EH (cell line): ENCODE measurements at regions not wholly inside any gene's neighbourhood (a gene's known extent, or its start where the extent isn't known, plus 50 kb on each side); places are given as distances from the start of the nearest gene placed in this dataset.
A peak's percentile ranks its signal among the peaks of the same experiment; 100 is the strongest.

ENCODE experiments used
- DNase-seq: peaks from one replicate; pipeline ENCODE4 v3.0.0-alpha.2; 2015; ENCODE audit warnings: low read depth

DNA sequence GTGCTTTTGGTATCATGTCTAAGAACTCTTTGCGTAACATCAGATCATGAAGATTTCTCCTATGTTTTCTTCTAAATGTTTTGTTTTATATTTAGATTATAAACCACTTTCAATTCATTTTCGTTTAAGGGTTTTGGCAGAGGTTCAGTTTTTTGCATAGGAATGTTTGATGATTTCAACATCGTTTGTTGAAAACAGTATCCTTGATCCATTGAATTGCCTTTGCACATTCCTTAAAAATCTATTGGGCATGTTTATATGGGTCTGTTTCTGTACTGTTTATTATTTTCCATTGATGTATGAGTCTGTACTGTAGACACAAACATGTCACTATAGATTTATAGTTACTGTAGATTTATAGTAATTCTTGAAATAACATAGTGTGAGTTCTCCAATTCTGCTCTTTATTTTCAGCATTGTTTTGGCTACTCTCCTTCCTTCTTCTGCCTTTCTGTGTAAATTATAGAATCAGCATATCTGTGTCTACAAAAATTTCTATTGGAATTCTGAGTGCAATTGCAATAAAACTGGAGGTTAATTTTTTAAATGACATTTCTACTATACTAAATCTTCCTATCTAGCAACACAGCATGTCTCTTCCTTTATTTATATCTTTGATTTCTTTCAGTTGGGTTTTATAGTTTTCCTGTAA, 374.0 kb downstream of the SV2B start:
- DNase-seq, result no peak

DNA sequence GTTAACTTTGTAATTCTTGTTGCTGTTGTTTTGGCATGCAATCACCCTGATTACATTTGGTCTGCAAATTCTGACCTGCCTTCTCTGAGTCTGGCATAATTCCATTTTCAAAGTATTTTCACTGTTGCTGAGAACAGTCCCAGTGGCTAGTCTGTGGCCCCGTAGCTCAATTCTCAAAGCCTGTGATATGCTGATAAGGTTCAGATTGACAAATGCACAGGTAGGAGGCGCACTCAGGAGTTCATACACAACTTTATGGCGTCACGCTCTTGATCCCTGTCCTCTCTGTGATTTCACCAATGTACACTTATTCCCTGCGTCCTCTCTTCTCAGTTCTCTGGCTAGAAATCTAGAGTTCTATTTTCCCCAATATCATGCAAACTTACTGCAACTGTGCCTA, 376.6 kb upstream of the SLCO3A1 start:
- no peak for DNase-seq

DNA sequence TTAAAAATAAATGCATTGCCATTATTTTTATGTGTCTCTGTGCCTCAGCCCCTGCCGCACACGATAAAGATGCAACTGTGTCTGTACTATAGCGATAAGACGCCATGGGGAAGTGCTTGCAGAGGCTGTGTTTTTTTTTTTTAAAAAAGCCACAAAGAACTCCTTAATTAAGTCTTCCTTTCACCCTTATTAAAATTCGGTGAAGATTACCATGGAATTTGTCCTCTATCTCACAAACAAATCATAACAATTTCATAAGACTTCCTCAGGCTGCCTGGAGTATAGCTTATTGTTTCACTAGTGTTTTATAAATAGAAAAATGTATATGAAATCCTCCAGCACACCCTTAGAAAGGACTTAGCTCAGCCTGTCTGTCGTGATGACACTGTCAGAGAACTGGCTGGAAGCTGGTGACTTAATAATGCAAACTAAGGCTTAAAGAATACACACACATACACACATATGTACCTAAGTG, 374.8 kb upstream of the SLCO3A1 start:
- DNase-seq, result no peak

DNA sequence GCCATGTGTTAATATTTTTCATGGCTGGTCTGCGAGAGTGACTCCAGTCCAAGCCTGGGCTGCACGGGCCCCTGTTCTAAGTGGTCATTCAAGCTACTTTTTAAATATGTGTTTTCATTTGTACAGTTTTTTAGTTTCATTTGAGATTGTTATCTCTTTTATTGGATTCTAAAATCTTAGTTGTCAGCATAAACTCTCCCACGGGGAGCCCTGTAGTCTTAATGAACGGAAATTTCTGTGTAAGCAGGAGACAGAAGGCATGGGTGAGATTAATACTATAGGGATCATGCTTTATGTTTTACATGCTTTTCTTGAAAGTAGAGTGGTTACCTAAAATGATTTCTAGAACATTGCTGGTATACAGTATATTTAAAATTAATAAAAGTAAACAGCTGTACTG, 373.1 kb upstream of the SLCO3A1 start:
- no peak for DNase-seq

GRCh38 chr15:91482799-91483198, 370.7 kb upstream of the SLCO3A1 start:
- no peak for DNase-seq

- DNase-seq, result no peak
Measured at GRCh38 chr15:91484141-91484540, 369.4 kb upstream of the SLCO3A1 start.

DNA sequence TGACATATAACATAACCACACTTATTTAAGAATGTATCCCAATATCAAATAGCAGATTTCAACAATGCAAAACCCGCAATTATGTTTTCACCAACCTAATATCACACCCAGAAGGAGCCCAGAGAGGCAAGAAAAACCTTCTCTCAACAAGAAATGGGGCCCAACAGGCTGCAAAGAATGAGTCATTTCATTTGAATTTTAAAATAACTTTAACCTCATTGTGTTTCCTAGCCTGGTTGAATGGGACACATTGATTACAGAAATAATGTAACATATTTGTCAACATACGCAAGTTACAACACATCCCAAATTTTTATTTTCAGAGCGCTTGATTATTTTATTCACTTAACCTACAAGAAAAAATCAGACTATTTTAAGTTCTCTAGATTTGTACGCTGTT, 365.1 kb upstream of the SLCO3A1 start:
- no peak for DNase-seq

DNA sequence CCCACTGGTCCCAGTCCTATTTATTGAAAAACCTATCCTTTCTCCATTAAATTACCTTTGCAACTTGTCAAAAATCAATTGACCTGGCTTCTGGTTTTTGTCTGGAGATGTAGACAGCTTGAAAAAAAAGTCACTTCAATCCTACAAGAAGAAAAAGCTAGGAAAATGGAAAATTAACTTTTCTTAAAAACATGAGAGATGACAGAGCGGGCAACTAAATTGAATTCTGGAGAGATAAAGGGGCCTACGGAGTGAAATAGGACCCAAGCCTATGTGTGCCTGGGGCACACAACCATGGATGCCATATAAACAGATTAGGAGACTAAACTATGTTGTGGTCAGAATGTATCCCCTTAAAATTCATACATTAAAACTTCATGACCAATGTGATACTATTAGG, 363.3 kb upstream of the SLCO3A1 start:
- no peak for DNase-seq

DNA sequence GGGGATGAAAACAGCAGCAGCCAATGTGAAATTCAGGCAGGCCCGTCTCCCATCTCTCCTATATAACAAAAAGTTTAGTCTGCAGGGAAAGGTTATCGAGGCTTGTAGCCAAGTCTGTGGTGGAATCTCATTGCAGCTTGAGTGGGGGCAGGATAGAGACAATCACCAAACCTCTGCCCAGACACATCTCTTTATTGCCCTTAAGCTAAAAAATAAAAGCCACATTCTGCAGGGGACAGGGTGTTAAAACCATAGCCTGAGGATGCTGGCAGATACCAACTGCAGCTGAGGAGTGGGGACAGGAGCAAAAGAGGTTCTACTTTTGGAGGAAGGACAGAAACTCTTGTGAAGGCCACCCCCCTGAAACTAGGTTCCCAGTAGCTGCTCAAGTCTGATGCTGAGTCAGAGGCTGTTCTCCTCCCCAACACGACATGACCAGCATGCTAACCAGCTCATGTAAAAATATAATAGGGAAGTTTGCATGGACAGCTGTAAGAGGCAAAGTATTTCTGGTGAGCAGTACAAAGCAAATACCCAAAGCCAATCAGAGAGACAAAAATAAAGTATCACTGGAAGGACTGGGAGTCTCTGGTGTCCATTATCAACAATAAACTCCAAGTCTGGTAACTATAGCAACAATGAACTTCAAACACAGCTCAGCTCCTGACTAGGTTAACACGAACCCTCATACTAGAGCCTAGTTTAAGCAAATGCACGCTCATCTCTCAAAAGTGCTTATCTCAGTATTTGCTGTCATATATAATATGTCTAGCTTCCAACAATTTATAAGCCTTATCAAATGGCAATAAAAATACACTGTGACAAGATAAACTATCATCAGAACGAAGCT, 362.2 kb upstream of the SLCO3A1 start:
- peak; percentile 63 for DNase-seq

DNA sequence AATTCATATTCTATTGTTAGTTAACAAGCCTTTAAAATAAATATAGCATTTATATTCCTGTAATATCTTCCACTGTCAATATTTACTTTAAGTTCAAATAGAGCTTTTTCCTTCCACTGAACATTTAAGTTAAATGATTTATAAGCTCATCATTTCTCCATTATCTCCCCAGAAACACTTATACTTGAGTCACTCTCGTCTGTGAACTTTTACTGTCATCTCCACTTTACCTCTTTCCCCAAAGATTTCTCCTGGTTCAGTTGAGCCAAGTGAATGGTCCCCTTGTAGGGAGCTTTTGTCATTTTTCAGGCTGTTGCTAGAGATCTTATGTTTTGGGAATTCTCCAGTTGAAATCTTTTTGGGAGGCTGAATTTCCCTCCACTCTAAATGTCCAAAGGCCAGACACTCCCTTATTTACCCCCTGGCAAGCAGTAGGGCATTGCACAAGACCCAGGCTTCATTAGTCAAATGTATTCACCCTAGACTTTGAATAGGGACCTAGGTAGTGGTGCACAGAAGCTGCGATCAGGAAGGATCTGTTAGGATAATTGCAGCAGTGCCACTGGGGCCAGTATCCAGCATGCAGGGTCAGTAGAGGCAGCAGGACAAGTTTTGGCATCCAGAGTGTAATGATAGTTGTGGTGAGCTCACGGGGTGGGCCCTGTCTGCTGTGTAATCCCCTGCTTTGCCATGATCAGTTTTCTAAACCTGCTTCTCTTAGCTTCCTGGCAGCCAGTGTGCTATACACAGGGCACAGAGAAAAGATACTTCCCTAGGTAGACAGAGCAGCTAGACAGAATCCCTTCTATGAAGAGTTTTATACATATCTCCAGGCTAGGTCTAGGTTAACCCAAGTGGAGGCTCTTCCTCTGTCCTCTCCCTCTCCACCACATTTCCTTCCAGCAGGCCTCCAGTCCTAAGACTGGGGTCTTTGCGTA, 356.5 kb upstream of the SLCO3A1 start:
- no peak for DNase-seq

DNA sequence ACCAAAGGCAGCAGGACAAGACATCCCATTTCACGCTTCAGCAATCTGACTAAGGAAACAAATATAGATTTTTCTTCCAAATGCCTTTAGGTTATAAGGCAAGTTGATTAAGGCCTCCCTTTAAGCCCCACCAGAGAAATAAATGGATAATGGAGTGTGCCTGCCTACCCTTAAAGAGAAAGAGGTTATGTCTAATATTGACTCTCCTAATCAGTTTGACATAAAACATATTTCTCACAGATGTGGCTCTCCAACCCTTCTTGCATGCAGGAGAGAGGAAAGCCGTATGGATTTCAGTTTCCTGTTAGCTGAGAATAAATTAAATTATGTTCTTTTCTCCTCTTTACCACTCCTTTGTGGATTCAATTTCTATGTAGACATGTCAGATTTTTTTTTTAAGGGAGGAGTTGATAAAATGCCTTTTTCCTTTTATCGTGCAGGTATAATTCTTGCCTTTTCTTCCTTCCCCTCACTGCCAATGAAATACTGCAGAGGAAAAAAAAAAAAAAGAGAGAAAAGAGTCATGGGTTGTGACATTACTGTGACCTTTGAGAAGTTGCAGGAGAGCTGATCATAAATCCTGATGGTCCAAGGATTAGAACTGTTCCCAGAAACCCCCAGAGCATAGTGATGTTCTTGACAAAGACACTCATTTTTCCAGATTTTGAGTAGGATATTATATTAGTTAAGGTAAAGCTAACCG, 355.3 kb upstream of the SLCO3A1 start:
- DNase-seq, result no peak

DNA sequence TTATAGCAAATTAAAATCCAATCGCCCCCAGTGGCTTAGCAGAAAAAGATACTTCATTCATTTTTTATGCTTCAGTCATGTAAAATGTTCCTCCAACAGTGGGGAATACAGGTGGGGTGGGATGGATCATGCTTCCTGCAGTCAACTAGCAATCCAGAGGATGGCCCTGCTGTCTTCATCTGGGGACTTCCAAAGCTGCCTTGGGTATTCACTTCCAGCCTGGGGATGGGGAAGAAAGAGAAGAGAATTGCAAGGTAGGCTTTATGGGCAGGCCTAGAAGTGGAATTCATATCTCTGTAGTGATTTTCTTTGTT, 354.8 kb upstream of the SLCO3A1 start:
- no peak for DNase-seq

DNA sequence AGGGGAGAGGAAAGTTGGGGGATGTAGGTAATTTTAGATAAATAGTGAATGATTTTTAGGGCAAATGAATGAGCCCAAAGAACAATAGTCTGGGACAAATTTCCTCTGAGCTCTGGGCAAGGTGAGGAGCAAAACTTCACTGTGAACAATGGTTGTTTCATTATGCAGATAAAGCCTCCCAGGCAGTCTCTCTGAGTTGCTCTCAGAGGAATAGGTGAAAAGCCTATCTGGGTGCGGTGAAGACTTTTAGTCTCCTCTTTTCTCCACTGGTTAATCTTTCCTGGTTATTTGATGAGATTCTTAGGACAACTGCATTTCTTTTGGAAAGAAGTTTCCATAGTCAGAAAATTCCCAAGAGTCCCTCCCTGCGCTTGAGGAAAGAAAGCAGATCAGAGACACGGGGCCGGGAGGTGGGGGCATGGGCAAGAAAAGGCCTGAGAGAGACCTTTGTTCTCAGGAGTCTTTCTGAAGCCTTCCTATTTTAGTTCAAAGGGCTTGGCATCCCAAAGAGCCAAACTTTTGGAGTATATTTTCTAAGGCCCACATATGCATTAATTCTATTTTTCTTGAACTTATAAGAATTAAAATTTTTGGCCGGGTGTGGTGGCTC, 353.6 kb upstream of the SLCO3A1 start:
- no peak for DNase-seq

DNA sequence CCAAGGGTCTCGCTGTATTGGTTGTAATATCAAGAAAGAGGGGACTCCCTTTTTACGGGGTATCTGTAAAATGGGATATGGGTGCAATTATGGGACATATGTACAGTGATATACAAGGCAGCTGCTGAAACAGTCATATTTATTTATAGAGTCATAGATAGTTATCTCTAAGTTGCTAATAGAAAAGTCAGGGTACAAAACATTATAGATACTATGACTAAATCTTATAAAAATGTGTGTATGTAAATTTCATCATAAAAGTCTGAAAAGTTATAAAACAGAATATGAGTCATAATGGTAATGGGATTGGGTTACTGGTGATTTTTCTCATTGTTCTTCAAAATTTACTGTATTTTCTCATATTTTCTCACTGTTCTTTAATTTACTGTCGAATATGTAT, 344.9 kb upstream of the SLCO3A1 start:
- peak; percentile 64 for DNase-seq

DNA sequence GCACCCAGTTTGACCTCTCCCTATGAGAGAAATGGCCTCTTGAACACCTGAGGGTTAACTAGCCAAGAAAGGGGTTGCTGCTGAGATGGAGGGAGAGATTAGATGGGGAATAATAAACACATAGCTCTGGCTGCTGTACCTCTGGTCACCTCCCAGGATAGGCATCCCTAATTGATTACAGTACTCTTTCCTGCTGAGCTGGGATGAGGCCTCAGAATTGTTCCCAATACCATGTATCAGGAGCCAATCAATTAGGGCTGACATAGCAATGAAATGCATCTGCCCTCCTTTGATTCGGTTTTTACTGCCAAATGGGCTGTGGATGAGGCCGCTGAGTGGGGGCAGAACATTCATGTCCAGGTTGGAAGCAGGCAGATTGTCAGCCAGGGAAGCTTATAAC, 339.4 kb upstream of the SLCO3A1 start:
- no peak for DNase-seq

DNA sequence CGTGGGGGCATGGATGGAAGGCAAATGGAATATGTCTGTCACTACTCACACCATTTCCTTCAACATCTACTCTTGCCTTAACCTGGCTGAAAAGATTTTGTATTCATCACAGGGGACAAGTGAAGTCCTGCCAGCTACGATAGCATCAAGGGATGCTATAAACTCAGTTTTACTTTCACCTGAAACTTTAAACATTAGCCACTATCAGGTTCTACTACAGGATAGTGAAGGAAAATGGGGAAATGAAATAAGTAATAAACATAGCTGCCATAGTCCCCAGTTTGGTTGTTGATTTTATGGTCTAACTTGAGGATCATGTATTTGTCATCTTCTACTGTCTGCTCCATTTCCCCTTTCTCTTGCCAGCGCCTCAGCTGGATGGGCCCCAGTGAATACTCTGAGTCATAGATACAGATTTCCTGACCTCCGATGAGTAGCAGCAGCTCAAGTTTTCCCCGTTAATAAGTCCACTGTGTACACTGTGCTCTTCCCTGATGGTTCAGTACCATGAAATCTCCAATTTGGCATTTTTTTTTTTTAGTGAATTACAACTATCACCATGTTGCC, 338.2 kb upstream of the SLCO3A1 start:
- DNase-seq, result peak; percentile 89

DNA sequence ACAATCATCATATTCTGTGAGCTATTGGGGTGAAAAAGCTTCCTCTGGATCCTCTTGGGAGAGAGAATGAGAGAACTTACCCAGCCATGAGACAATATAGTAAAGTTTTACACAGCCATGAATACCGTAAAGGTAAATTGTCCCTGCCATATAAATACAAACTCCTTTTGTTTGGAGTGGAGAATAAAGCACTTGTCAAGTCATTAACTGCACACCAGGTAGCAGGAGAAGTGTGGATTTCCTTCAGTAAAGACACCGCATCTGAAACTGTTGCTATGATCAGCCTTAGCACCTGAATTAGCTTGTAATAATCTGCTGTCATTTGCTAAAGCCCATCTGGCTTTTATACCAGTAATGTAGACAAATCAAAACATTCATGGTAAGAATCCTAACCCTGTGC, 336.6 kb upstream of the SLCO3A1 start:
- no peak for DNase-seq

- DNase-seq, result peak; percentile 45
Measured at GRCh38 chr15:91517491-91518200, 335.9 kb upstream of the SLCO3A1 start.

DNA sequence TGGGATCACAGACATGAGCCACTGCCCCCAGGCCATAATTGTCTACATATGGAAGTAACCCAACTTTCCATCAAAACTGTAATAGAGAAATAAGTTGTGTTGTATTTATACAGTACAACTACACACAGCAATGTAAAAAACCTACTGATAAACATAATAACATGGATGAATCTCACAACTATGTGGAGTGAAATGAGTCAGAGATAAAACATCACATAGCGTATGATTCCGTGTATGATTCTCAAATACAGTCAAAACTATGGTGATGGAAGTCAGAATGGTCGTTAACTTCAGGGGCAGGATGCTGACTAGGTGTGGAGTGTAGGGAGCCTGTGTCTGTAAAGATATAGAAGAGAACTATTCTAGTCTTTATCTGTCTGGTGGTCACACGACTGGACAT, 332.7 kb upstream of the SLCO3A1 start:
- peak; percentile 70 for DNase-seq

DNA sequence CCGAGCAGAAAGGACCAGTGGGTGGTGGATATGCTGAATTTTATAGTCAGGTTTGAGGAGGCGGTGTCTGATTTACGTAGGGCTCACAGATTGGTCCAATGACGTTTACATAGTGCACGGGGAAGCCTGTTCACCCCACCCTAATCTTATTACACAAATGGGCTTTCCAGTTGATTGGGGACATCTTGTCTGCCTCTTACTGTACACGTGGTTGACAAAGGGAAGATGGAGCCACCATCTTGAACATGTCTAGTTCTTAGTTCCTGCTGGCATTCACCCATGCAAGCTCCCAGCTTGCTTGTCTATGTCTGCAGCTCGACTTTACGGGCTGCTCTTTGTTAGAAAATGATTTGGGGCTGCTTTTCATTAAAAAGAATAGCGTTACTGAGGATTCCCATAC, 332.0 kb upstream of the SLCO3A1 start:
- no peak for DNase-seq

GRCh38 chr15:91521996-91522395, 331.5 kb upstream of the SLCO3A1 start:
- DNase-seq, result peak; percentile 68
